ENCODE measurements at regions not wholly inside any gene's neighbourhood (a gene's known extent, or its start where the extent isn't known, plus 50 kb on each side); places are given as distances from the start of the nearest gene placed in this dataset. TPM values are rescaled to one million over a fixed set of nuclear protein-coding genes. Genes with fewer than 3 reads are reported as not detected.

GRCh38 chr4:8938137-8938536, 66.5 kb upstream of the HMX1 start:
- Histone ChIP-seq H3K4me3 (no peak overlapping the region), H3K27ac (no peak overlapping the region), H3K4me1 (ENCODE audit: insufficient read depth) (no peaks in the 10 kb centered on the region), H3K9me3 (no peaks in the 10 kb centered on the region), H3K36me3 (no peaks in the 10 kb centered on the region), H3K27me3 (no peaks in the 10 kb centered on the region)
- intact Hi-C loops (cut with DNase I): no loop called here
- 79 to 85% (median 82%) methylated on average over 8 of the region's 8 CpGs for WGBS, 3 donors
- no peak for TF ChIP-seq POLR2A (IDR thresholded peaks at IDR 0.05)
- no peak for TF ChIP-seq EP300 (IDR thresholded peaks at IDR 0.05)
- no peak for DNase-seq

- Histone ChIP-seq H3K4me1 (ENCODE audit: insufficient read depth) (no peaks in the 10 kb centered on the region), H3K9me3 (no peaks in the 10 kb centered on the region), H3K36me3 (no peaks in the 10 kb centered on the region), H3K27me3 (no peaks in the 10 kb centered on the region), H3K27ac (no peak overlapping the region), H3K4me3 (no peak overlapping the region)
- intact Hi-C loops (cut with DNase I): no loop called here
- WGBS, 3 donors: 80 to 88% (median 84%) methylated on average over 1 of the region's 1 CpG
- no peak for TF ChIP-seq CTCF (IDR thresholded peaks at IDR 0.05)
- no peak for TF ChIP-seq EP300 (IDR thresholded peaks at IDR 0.05)
- TF ChIP-seq POLR2A (IDR thresholded peaks at IDR 0.05): no peak
- no peak for DNase-seq
Observed at GRCh38 chr4:8932884-8933283, 61.2 kb upstream of the HMX1 start.

- Histone ChIP-seq H3K27ac (no peak overlapping the region), H3K4me3 (no peak overlapping the region), H3K4me1 (ENCODE audit: insufficient read depth) (no peaks in the 10 kb centered on the region), H3K36me3 (no peaks in the 10 kb centered on the region), H3K27me3 (no peaks in the 10 kb centered on the region), H3K9me3 (no peaks in the 10 kb centered on the region)
- TF ChIP-seq CTCF (IDR thresholded peaks at IDR 0.05) (no peak), EP300 (IDR thresholded peaks at IDR 0.05) (no peak), POLR2A (IDR thresholded peaks at IDR 0.05) (no peak)
- WGBS, 3 donors: 35 to 63% (median 47%) methylated on average over 1 of the region's 1 CpG
- no peak for DNase-seq
- intact Hi-C loops (cut with DNase I): no loop called here
Observed at GRCh38 chr4:8928074-8928473, 56.4 kb upstream of the HMX1 start.

- WGBS, 3 donors: 29 to 67% (median 39%) methylated on average over 1 of the region's 1 CpG
- DNase-seq: no peak
Observed at GRCh38 chr4:8922481-8922880, 50.8 kb upstream of the HMX1 start.

GRCh38 chr4:8921465-8921864, 49.8 kb upstream of the HMX1 start:
- TF ChIP-seq EP300 (IDR thresholded peaks at IDR 0.05): no peak
- no peak for TF ChIP-seq CTCF (IDR thresholded peaks at IDR 0.05)
- TF ChIP-seq POLR2A (IDR thresholded peaks at IDR 0.05): no peak
- Histone ChIP-seq H3K27ac (no peak overlapping the region), H3K4me3 (no peak overlapping the region), H3K27me3 (no peaks in the 10 kb centered on the region), H3K36me3 (no peaks in the 10 kb centered on the region), H3K4me1 (ENCODE audit: insufficient read depth) (no peaks in the 10 kb centered on the region), H3K9me3 (no peaks in the 10 kb centered on the region)
- intact Hi-C loops (cut with DNase I): no loop called here
- WGBS, 3 donors: 43 to 65% (median 53%) methylated on average over 3 of the region's 3 CpGs
- no peak for DNase-seq

More at GRCh38 chr4:8922481-8922880, 50.8 kb upstream of the HMX1 start:
- no peak overlapping the region for H3K27ac ChIP-seq
- no peaks in the 10 kb centered on the region for H3K9me3 ChIP-seq
- intact Hi-C loops (cut with DNase I): no loop called here
- no peak for TF ChIP-seq EP300 (IDR thresholded peaks at IDR 0.05)
- TF ChIP-seq CTCF (IDR thresholded peaks at IDR 0.05): no peak
- no peak for TF ChIP-seq POLR2A (IDR thresholded peaks at IDR 0.05)
- H3K4me1 ChIP-seq (ENCODE audit: insufficient read depth): no peaks in the 10 kb centered on the region
- H3K27me3 ChIP-seq: no peaks in the 10 kb centered on the region
- H3K4me3 ChIP-seq: no peak overlapping the region
- H3K36me3 ChIP-seq: no peaks in the 10 kb centered on the region

Small RNAs in the stretch of these regions (small RNA-seq; reads per million reads assigned to genes)
- gene SNRPCP16: not detected

Measured in ovary (tissue), 7 donors.